Occipital lobe (tissue), 1 donor: ENCODE measurements at regions not wholly inside any gene's neighbourhood (a gene's known extent, or its start where the extent isn't known, plus 50 kb on each side); places are given as distances from the start of the nearest gene placed in this dataset.

Experiments used
- DNase-seq: peaks from one replicate; lab custom pipeline; 2025; lab: John Stamatoyannopoulos, UW

DNA sequence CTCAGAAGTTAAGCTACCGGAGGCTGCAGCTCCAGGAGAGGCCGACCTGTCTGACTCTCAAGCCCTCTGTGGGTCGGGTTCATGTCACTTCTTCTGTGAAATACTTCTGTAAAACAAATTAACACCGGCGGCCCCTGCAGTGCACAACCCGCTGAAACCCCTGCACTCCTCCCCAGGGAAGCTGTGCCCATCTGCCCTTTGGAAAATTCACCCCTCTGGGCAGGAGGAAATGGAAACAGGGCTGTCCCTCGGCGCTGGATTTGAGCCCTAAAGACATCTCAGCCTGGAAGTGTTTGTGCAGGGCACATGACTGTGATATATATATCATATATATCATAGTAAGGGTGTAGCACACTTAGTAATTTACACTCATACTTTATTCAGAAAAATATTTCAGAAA, 415.3 kb downstream of the IRS2 start:
- no peak for DNase-seq

DNA sequence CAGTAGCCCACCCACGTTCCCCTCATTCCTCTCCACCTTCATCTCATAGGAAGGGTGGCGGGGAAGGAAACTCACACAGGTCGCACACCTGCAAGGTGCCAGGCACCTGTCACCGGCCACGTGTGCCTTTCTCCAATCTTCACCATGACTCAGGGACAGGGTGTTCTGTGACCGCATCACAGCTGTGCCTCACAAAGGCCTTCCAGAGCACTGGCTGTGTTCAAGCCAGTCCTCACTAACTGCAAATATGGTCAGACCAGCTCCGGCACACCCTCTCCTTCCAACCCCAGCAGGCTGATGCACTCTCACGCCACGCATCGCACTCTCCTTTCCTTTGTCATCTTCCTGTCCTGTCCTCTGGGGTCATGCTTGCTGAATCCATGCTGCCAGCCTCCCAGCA, 415.9 kb downstream of the IRS2 start:
- no peak for DNase-seq

GRCh38 chr13:109369353-109370052, 416.9 kb downstream of the IRS2 start:
- DNase-seq: peak; percentile 63

- DNase-seq: no peak
These were observed 418.2 kb downstream of the IRS2 start for GRCh38 chr13:109368230-109368629.

- DNase-seq: no peak
These were observed 419.9 kb downstream of the IRS2 start for GRCh38 chr13:109366525-109366924.

DNA sequence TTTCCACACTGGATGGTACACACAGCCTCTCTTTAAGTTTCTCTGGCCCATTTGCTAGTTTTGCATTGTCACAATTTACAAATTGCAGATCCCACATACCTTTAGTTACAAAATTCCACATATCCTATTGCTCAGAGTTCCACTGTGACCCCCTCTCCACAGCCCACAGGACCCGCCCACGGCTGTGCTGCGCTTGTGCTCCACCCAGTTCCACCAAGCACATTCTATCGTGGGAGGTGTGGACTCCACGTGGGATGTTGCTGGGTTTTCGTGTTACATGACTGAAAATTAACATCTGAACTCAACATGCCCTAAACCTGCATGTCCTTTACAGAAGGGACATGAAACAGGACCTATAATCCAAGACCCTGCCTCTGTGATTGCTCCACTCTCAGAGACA, 423.0 kb downstream of the IRS2 start:
- no peak for DNase-seq

GRCh38 chr13:109362616-109363015, 423.8 kb downstream of the IRS2 start:
- DNase-seq: no peak

- DNase-seq: no peak
These were observed 424.7 kb downstream of the IRS2 start for GRCh38 chr13:109361562-109362289.

DNA sequence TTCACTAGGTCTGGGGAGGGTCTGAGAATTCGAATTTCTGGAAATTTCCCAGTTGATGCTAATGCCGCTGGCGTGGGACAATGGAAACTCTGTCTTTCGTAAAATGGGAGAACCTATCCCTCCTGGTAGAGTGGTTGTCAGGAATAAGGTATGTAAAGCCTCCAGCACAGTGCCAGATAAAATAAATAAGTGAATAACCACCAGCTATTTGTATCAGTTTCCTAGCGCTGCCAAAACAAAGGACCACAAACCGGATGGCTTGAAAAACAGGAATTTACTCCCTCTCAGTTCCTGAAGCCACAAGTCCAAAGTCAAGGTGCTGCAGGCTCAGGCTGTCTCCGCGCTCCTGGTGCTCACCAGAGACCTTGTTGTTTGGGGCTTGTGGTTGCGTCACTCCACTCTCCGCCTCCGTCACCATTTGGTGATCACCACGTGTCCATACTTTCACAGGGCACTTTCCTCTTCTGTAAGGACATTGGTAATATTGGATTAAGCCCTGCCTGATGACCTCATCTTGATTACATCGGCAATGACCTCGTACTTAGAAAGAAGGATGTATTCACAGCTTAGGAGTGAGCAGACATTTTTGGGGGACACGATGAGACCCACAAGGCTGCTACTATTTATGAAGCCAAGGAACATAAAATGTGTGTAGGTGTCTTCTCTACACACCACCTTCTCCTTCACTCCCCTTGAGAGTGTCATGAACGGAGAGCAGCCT, 428.5 kb downstream of the IRS2 start:
- DNase-seq: no peak

GRCh38 chr13:109355875-109356434, 430.4 kb downstream of the IRS2 start:
- DNase-seq: no peak

GRCh38 chr13:109355166-109355565, 431.2 kb downstream of the IRS2 start:
- no peak for DNase-seq

- no peak for DNase-seq
These were observed 435.1 kb downstream of the IRS2 start for GRCh38 chr13:109351236-109351635.

GRCh38 chr13:109348519-109349258, 437.7 kb downstream of the IRS2 start:
- no peak for DNase-seq

DNA sequence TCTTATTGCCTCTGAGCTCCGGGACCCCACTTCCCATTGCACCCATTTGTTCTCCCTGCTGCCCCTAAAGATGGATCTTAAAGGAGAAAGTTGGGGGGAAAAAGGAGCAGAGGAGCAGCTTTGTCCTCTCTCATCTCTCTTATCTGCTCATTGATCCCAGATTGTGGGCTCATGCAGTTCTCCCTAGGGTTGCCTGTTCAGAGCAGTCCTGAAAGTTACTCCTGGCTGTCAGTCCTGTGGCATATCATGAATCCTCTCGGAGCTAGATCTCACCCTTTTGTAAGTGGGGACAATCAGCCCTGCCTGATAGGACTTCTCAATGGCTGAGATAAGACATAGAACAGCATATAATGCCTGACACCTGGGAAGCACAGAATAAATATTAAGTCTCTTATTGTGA, 440.3 kb downstream of the IRS2 start:
- DNase-seq: no peak

- no peak for DNase-seq
These were observed 440.9 kb downstream of the IRS2 start for GRCh38 chr13:109345433-109345941.

GRCh38 chr13:109344552-109345157, 441.7 kb downstream of the IRS2 start:
- no peak for DNase-seq

- no peak for DNase-seq
These were observed 449.7 kb downstream of the IRS2 start for GRCh38 chr13:109336730-109337129.

- no peak for DNase-seq
These were observed 452.3 kb downstream of the IRS2 start for GRCh38 chr13:109333893-109334651.

GRCh38 chr13:109332506-109333499, 453.6 kb downstream of the IRS2 start:
- DNase-seq: no peak
